ENCODE measurements at regions not wholly inside any gene's neighbourhood (a gene's known extent, or its start where the extent isn't known, plus 50 kb on each side); places are given as distances from the start of the nearest gene placed in this dataset.

- peaks cover 35% of the 10 kb centered on the region for H3K36me3 Mint-ChIP-seq (ENCODE audit: low read depth)
- H3K4me1 Mint-ChIP-seq = no peaks in the 10 kb centered on the region
- no peak overlapping the region for H3K4me3 Mint-ChIP-seq
- TF ChIP-seq CTCF (IDR thresholded peaks at IDR 0.05; ENCODE audit: unreplicated experiment in 3 of 3) = no peak
- no peak overlapping the region for H3K27ac Mint-ChIP-seq
- peaks cover 80% of the 10 kb centered on the region for H3K9me3 Mint-ChIP-seq
- H3K27me3 Mint-ChIP-seq (ENCODE audit: low read depth) = no peaks in the 10 kb centered on the region
These were observed 186.3 kb downstream of the TUBA3C start for GRCh38 chr13:18995259-18995873.

GRCh38 chr13:18993884-18994660 lies 187.6 kb downstream of the TUBA3C start:
- TF ChIP-seq CTCF (IDR thresholded peaks at IDR 0.05; ENCODE audit: unreplicated experiment in 3 of 3) = no peak
- Mint-ChIP-seq H3K36me3 (ENCODE audit: low read depth) (peaks cover 32% of the 10 kb centered on the region), H3K9me3 (peaks cover 88% of the 10 kb centered on the region), H3K4me1 (no peaks in the 10 kb centered on the region), H3K27me3 (ENCODE audit: low read depth) (no peaks in the 10 kb centered on the region), H3K4me3 (no peak overlapping the region), H3K27ac (no peak overlapping the region)

GRCh38 chr13:18992791-18993190 lies 188.8 kb downstream of the TUBA3C start:
- Mint-ChIP-seq H3K36me3 (ENCODE audit: low read depth) (peaks cover 32% of the 10 kb centered on the region), H3K9me3 (peaks cover 87% of the 10 kb centered on the region), H3K27ac (no peak overlapping the region), H3K4me1 (no peaks in the 10 kb centered on the region), H3K4me3 (no peak overlapping the region), H3K27me3 (ENCODE audit: low read depth) (no peaks in the 10 kb centered on the region)
- TF ChIP-seq CTCF (IDR thresholded peaks at IDR 0.05; ENCODE audit: unreplicated experiment in 3 of 3) = no peak

GRCh38 chr13:18991060-18991459 lies 190.6 kb downstream of the TUBA3C start:
- Mint-ChIP-seq H3K4me3 (no peak overlapping the region), H3K4me1 (no peaks in the 10 kb centered on the region)

GRCh38 chr13:18978447-18978846 lies 203.2 kb downstream of the TUBA3C start:
- no peak overlapping the region for H3K4me3 Mint-ChIP-seq
- no peak overlapping the region for H3K27ac Mint-ChIP-seq
- peaks cover 3% of the 10 kb centered on the region for H3K27me3 Mint-ChIP-seq (ENCODE audit: low read depth)
- no peaks in the 10 kb centered on the region for H3K4me1 Mint-ChIP-seq
- no peaks in the 10 kb centered on the region for H3K36me3 Mint-ChIP-seq (ENCODE audit: low read depth)
- TF ChIP-seq CTCF (IDR thresholded peaks at IDR 0.05; ENCODE audit: unreplicated experiment in 3 of 3) = no peak
- H3K9me3 Mint-ChIP-seq = peaks cover 63% of the 10 kb centered on the region

More at GRCh38 chr13:18991060-18991459, 190.6 kb downstream of the TUBA3C start:
- no peak for TF ChIP-seq CTCF (IDR thresholded peaks at IDR 0.05; ENCODE audit: unreplicated experiment in 3 of 3)
- Mint-ChIP-seq H3K27me3 (ENCODE audit: low read depth) (no peaks in the 10 kb centered on the region), H3K27ac (no peak overlapping the region), H3K9me3 (peaks cover 80% of the 10 kb centered on the region), H3K36me3 (ENCODE audit: low read depth) (peaks cover 29% of the 10 kb centered on the region)
